ENCODE measurements at regions not wholly inside any gene's neighbourhood (a gene's known extent, or its start where the extent isn't known, plus 50 kb on each side); places are given as distances from the start of the nearest gene placed in this dataset.

GRCh38 chr3:20811631-20812030 is 625.6 kb upstream of the SGO1 start:
- peaks cover 12% of the 10 kb centered on the region for H3K9me3 Mint-ChIP-seq (ENCODE audit: low read depth)
- TF ChIP-seq CTCF (IDR thresholded peaks at IDR 0.05; ENCODE audit: unreplicated experiment): no peak
- no peak overlapping the region for H3K27ac Mint-ChIP-seq
- H3K27me3 Mint-ChIP-seq: no peaks in the 10 kb centered on the region
- no peak overlapping the region for H3K4me3 Mint-ChIP-seq (ENCODE audit: low read depth)
- H3K4me1 Mint-ChIP-seq (ENCODE audit: low read depth): peaks cover 8% of the 10 kb centered on the region
- no peak for DNase-seq (ENCODE audit: low spot score, unreplicated experiment)
- no peaks in the 10 kb centered on the region for H3K36me3 Mint-ChIP-seq (ENCODE audit: insufficient read depth)

- Mint-ChIP-seq H3K36me3 (ENCODE audit: insufficient read depth) (no peaks in the 10 kb centered on the region), H3K27ac (no peak overlapping the region), H3K9me3 (ENCODE audit: low read depth) (peaks cover 12% of the 10 kb centered on the region), H3K4me3 (ENCODE audit: low read depth) (no peak overlapping the region), H3K27me3 (no peaks in the 10 kb centered on the region), H3K4me1 (ENCODE audit: low read depth) (peaks cover 10% of the 10 kb centered on the region)
- DNase-seq (ENCODE audit: low spot score, unreplicated experiment): no peak
- no peak for TF ChIP-seq CTCF (IDR thresholded peaks at IDR 0.05; ENCODE audit: unreplicated experiment)
These were observed 625.0 kb upstream of the SGO1 start for GRCh38 chr3:20811006-20811405.

GRCh38 chr3:20810555-20810954 is 624.5 kb upstream of the SGO1 start:
- Mint-ChIP-seq H3K9me3 (ENCODE audit: low read depth) (peaks cover 12% of the 10 kb centered on the region), H3K27ac (no peak overlapping the region), H3K4me1 (ENCODE audit: low read depth) (peaks cover 10% of the 10 kb centered on the region), H3K4me3 (ENCODE audit: low read depth) (no peak overlapping the region), H3K27me3 (no peaks in the 10 kb centered on the region), H3K36me3 (ENCODE audit: insufficient read depth) (no peaks in the 10 kb centered on the region)
- DNase-seq (ENCODE audit: low spot score, unreplicated experiment): no peak
- no peak for TF ChIP-seq CTCF (IDR thresholded peaks at IDR 0.05; ENCODE audit: unreplicated experiment)

GRCh38 chr3:20809356-20809755 is 623.4 kb upstream of the SGO1 start:
- Mint-ChIP-seq H3K27ac (no peak overlapping the region), H3K4me3 (ENCODE audit: low read depth) (no peak overlapping the region), H3K36me3 (ENCODE audit: insufficient read depth) (no peaks in the 10 kb centered on the region), H3K27me3 (no peaks in the 10 kb centered on the region), H3K9me3 (ENCODE audit: low read depth) (peaks cover 12% of the 10 kb centered on the region), H3K4me1 (ENCODE audit: low read depth) (peaks cover 10% of the 10 kb centered on the region)
- no peak for TF ChIP-seq CTCF (IDR thresholded peaks at IDR 0.05; ENCODE audit: unreplicated experiment)
- no peak for DNase-seq (ENCODE audit: low spot score, unreplicated experiment)

GRCh38 chr3:20808864-20809263 is 622.9 kb upstream of the SGO1 start:
- no peak overlapping the region for H3K4me3 Mint-ChIP-seq (ENCODE audit: low read depth)
- H3K9me3 Mint-ChIP-seq (ENCODE audit: low read depth): peaks cover 15% of the 10 kb centered on the region
- H3K27me3 Mint-ChIP-seq: no peaks in the 10 kb centered on the region
- H3K36me3 Mint-ChIP-seq (ENCODE audit: insufficient read depth): no peaks in the 10 kb centered on the region
- no peak for TF ChIP-seq CTCF (IDR thresholded peaks at IDR 0.05; ENCODE audit: unreplicated experiment)
- H3K4me1 Mint-ChIP-seq (ENCODE audit: low read depth): peaks cover 10% of the 10 kb centered on the region
- H3K27ac Mint-ChIP-seq: no peak overlapping the region
- DNase-seq (ENCODE audit: low spot score, unreplicated experiment): no peak

Measured in progenitor cell of endocrine pancreas (in vitro differentiated cells).